DND-41 (cell line): ENCODE measurements at regions not wholly inside any gene's neighbourhood (a gene's known extent, or its start where the extent isn't known, plus 50 kb on each side); places are given as distances from the start of the nearest gene placed in this dataset.

ENCODE experiments used
- CTCF ChIP-seq: IDR thresholded peaks from 2 replicates; pipeline ENCODE4 v1.5.1; 2012; ENCODE audit warnings: borderline replicate concordance, low read length, moderate library complexity, mild to moderate bottlenecking; ENCODE audit not compliant: poor library complexity, severe bottlenecking; ENCODE audit errors: extremely low read depth
- EZH2 ChIP-seq: IDR thresholded peaks from 3 replicates; pipeline ENCODE4 v1.6.1; 2012; ENCODE audit warnings: borderline replicate concordance, low read depth, mild to moderate bottlenecking, moderate library complexity, low read length, inconsistent platforms; ENCODE audit not compliant: severe bottlenecking

GRCh38 chr10:10540398-10540797 is 477.3 kb upstream of the CELF2 start:
- TF ChIP-seq CTCF (no peak), EZH2 (no peak)
